Stimulated activated CD8-positive, alpha-beta memory T cell treated with anti-CD3 and anti-CD28 coated beads, Interleukin-12 subunit alpha, Interleukin-12 subunit beta, amount 100 ng/mL, for 1 hour (primary cell): ENCODE measurements at regions not wholly inside any gene's neighbourhood (a gene's known extent, or its start where the extent isn't known, plus 50 kb on each side); places are given as distances from the start of the nearest gene placed in this dataset.

ENCODE experiments used
- DNase-seq: peaks from one replicate; pipeline ENCODE4 v3.0.0-alpha.2; 2020; ENCODE audit warnings: low read depth

GRCh38 chr5:149441986-149442385 is 62.9 kb upstream of the IL17B start:
- DNase-seq, result no peak

- no peak for DNase-seq
Observed at GRCh38 chr5:149441194-149441753, 62.2 kb upstream of the IL17B start.

GRCh38 chr5:149439899-149440542 is 60.9 kb upstream of the IL17B start:
- DNase-seq, result no peak

- no peak for DNase-seq
Observed at GRCh38 chr5:149438711-149439132, 59.6 kb upstream of the IL17B start.

GRCh38 chr5:149438281-149438680 is 59.2 kb upstream of the IL17B start:
- no peak for DNase-seq

- DNase-seq, result no peak
Observed at GRCh38 chr5:149437391-149438040, 58.4 kb upstream of the IL17B start.

GRCh38 chr5:149435660-149436059 is 56.6 kb upstream of the IL17B start:
- DNase-seq, result no peak

- no peak for DNase-seq
Observed at GRCh38 chr5:149435015-149435376, 55.9 kb upstream of the IL17B start.

- peak; percentile 27 for DNase-seq
Observed at GRCh38 chr5:149434162-149435014, 55.3 kb upstream of the IL17B start.

- no peak for DNase-seq
Observed at GRCh38 chr5:149433524-149434131, 54.5 kb upstream of the IL17B start.

GRCh38 chr5:149432911-149433401 is 53.9 kb upstream of the IL17B start:
- no peak for DNase-seq

- no peak for DNase-seq
Observed at GRCh38 chr5:149432376-149432775, 53.3 kb upstream of the IL17B start.

GRCh38 chr5:149429839-149430721 is 51.0 kb upstream of the IL17B start:
- DNase-seq, result no peak
